ENCODE measurements at regions not wholly inside any gene's neighbourhood (a gene's known extent, or its start where the extent isn't known, plus 50 kb on each side); places are given as distances from the start of the nearest gene placed in this dataset.

GRCh38 chr2:34307636-34308035 lies 708.5 kb upstream of the FAM98A start:
- intact Hi-C loops (cut with DNase I): no loop called here
- Histone ChIP-seq H3K9me3 (ENCODE audit: control insufficient read depth, low read length) (no peaks in the 10 kb centered on the region), H3K36me3 (ENCODE audit: control insufficient read depth in 1 of 2, insufficient read depth in 2 of 2, low read length in 1 of 2) (no peaks in the 10 kb centered on the region), H3K4me1 (ENCODE audit: control insufficient read depth in 1 of 2, insufficient read depth in 2 of 2, low read length in 2 of 2) (no peaks in the 10 kb centered on the region), H3K4me3 (ENCODE audit: low read length in 2 of 2) (no peak overlapping the region), H3K27ac (ENCODE audit: low read depth in 1 of 2, low read length in 2 of 2) (no peak overlapping the region), H3K27me3 (ENCODE audit: control insufficient read depth in 1 of 2, insufficient read depth in 2 of 2, low read length in 1 of 2) (no peaks in the 10 kb centered on the region)
- WGBS, 2 donors: 77 to 82% methylated on average over 4 of the region's 4 CpGs
- DNase-seq: no peak
- ATAC-seq (ENCODE audit: low FRiP score): no peak

- ATAC-seq (ENCODE audit: low FRiP score) (no peak), DNase-seq (no peak)
- Histone ChIP-seq H3K27me3 (ENCODE audit: control insufficient read depth in 1 of 2, insufficient read depth in 2 of 2, low read length in 1 of 2) (no peaks in the 10 kb centered on the region), H3K27ac (ENCODE audit: low read depth in 1 of 2, low read length in 2 of 2) (no peak overlapping the region), H3K4me3 (ENCODE audit: low read length in 2 of 2) (no peak overlapping the region), H3K36me3 (ENCODE audit: control insufficient read depth in 1 of 2, insufficient read depth in 2 of 2, low read length in 1 of 2) (no peaks in the 10 kb centered on the region), H3K9me3 (ENCODE audit: control insufficient read depth, low read length) (no peaks in the 10 kb centered on the region), H3K4me1 (ENCODE audit: control insufficient read depth in 1 of 2, insufficient read depth in 2 of 2, low read length in 2 of 2) (no peaks in the 10 kb centered on the region)
- intact Hi-C loops (cut with DNase I): no loop called here
These were observed 707.6 kb upstream of the FAM98A start for GRCh38 chr2:34306745-34307144.

GRCh38 chr2:34305587-34305986 lies 706.5 kb upstream of the FAM98A start:
- Histone ChIP-seq H3K27ac (ENCODE audit: low read depth in 1 of 2, low read length in 2 of 2) (no peak overlapping the region), H3K4me1 (ENCODE audit: control insufficient read depth in 1 of 2, insufficient read depth in 2 of 2, low read length in 2 of 2) (no peaks in the 10 kb centered on the region), H3K36me3 (ENCODE audit: control insufficient read depth in 1 of 2, insufficient read depth in 2 of 2, low read length in 1 of 2) (no peaks in the 10 kb centered on the region), H3K9me3 (ENCODE audit: control insufficient read depth, low read length) (no peaks in the 10 kb centered on the region), H3K4me3 (ENCODE audit: low read length in 2 of 2) (no peak overlapping the region), H3K27me3 (ENCODE audit: control insufficient read depth in 1 of 2, insufficient read depth in 2 of 2, low read length in 1 of 2) (no peaks in the 10 kb centered on the region)
- ATAC-seq (ENCODE audit: low FRiP score) (no peak), DNase-seq (no peak)
- 54% methylated on average over 3 of the region's 3 CpGs for WGBS, 2 donors
- intact Hi-C loops (cut with DNase I): no loop called here

GRCh38 chr2:34294961-34295360 lies 695.9 kb upstream of the FAM98A start:
- intact Hi-C loops (cut with DNase I): no loop called here

GRCh38 chr2:34291076-34291475 lies 692.0 kb upstream of the FAM98A start:
- H3K36me3 ChIP-seq (ENCODE audit: control insufficient read depth in 1 of 2, insufficient read depth in 2 of 2, low read length in 1 of 2): no peaks in the 10 kb centered on the region
- no peaks in the 10 kb centered on the region for H3K9me3 ChIP-seq (ENCODE audit: control insufficient read depth, low read length)
- intact Hi-C loops (cut with DNase I): no loop called here
- H3K27me3 ChIP-seq (ENCODE audit: control insufficient read depth in 1 of 2, insufficient read depth in 2 of 2, low read length in 1 of 2): no peaks in the 10 kb centered on the region
- DNase-seq: no peak
- WGBS, 2 donors: 29 to 54% methylated on average over 1 of the region's 1 CpG
- no peaks in the 10 kb centered on the region for H3K4me1 ChIP-seq (ENCODE audit: control insufficient read depth in 1 of 2, insufficient read depth in 2 of 2, low read length in 2 of 2)
- ATAC-seq (ENCODE audit: low FRiP score): no peak
- no peak overlapping the region for H3K4me3 ChIP-seq (ENCODE audit: low read length in 2 of 2)
- no peak overlapping the region for H3K27ac ChIP-seq (ENCODE audit: low read depth in 1 of 2, low read length in 2 of 2)

More at GRCh38 chr2:34294961-34295360, 695.9 kb upstream of the FAM98A start:
- Histone ChIP-seq H3K4me3 (ENCODE audit: low read length in 2 of 2) (no peak overlapping the region), H3K36me3 (ENCODE audit: control insufficient read depth in 1 of 2, insufficient read depth in 2 of 2, low read length in 1 of 2) (no peaks in the 10 kb centered on the region), H3K27ac (ENCODE audit: low read depth in 1 of 2, low read length in 2 of 2) (no peak overlapping the region), H3K27me3 (ENCODE audit: control insufficient read depth in 1 of 2, insufficient read depth in 2 of 2, low read length in 1 of 2) (no peaks in the 10 kb centered on the region), H3K4me1 (ENCODE audit: control insufficient read depth in 1 of 2, insufficient read depth in 2 of 2, low read length in 2 of 2) (no peaks in the 10 kb centered on the region), H3K9me3 (ENCODE audit: control insufficient read depth, low read length) (no peaks in the 10 kb centered on the region)
- ATAC-seq (ENCODE audit: low FRiP score) (no peak), DNase-seq (no peak)
- 86 to 89% methylated on average over 4 of the region's 4 CpGs for WGBS, 2 donors

GRCh38 chr2:34288016-34288415 lies 688.9 kb upstream of the FAM98A start:
- Histone ChIP-seq H3K4me1 (ENCODE audit: control insufficient read depth in 1 of 2, insufficient read depth in 2 of 2, low read length in 2 of 2) (no peaks in the 10 kb centered on the region), H3K4me3 (ENCODE audit: low read length in 2 of 2) (no peak overlapping the region), H3K27ac (ENCODE audit: low read depth in 1 of 2, low read length in 2 of 2) (no peak overlapping the region), H3K9me3 (ENCODE audit: control insufficient read depth, low read length) (no peaks in the 10 kb centered on the region), H3K27me3 (ENCODE audit: control insufficient read depth in 1 of 2, insufficient read depth in 2 of 2, low read length in 1 of 2) (peaks cover 0 to 1% of the 10 kb centered on the region in 2 donors), H3K36me3 (ENCODE audit: control insufficient read depth in 1 of 2, insufficient read depth in 2 of 2, low read length in 1 of 2) (no peaks in the 10 kb centered on the region)
- ATAC-seq (ENCODE audit: low FRiP score) (no peak), DNase-seq (no peak)
- intact Hi-C loops (cut with DNase I): no loop called here

- intact Hi-C loops (cut with DNase I): no loop called here
- ATAC-seq (ENCODE audit: low FRiP score) (no peak), DNase-seq (no peak)
- no peaks in the 10 kb centered on the region for H3K4me1 ChIP-seq (ENCODE audit: control insufficient read depth in 1 of 2, insufficient read depth in 2 of 2, low read length in 2 of 2)
- H3K27ac ChIP-seq (ENCODE audit: low read depth in 1 of 2, low read length in 2 of 2): no peak overlapping the region
- peaks cover 1% of the 10 kb centered on the region for H3K9me3 ChIP-seq (ENCODE audit: control insufficient read depth, low read length)
- H3K27me3 ChIP-seq (ENCODE audit: control insufficient read depth in 1 of 2, insufficient read depth in 2 of 2, low read length in 1 of 2): peaks cover 0 to 1% of the 10 kb centered on the region in 2 donors
- H3K36me3 ChIP-seq (ENCODE audit: control insufficient read depth in 1 of 2, insufficient read depth in 2 of 2, low read length in 1 of 2): no peaks in the 10 kb centered on the region
- 88% methylated on average over 1 of the region's 1 CpG for WGBS, 2 donors
- no peak overlapping the region for H3K4me3 ChIP-seq (ENCODE audit: low read length in 2 of 2)
These were observed 681.5 kb upstream of the FAM98A start for GRCh38 chr2:34280606-34281005.

GRCh38 chr2:34266908-34267697 lies 668.0 kb upstream of the FAM98A start:
- Histone ChIP-seq H3K4me3 (ENCODE audit: low read length in 2 of 2) (no peak overlapping the region), H3K27me3 (ENCODE audit: control insufficient read depth in 1 of 2, insufficient read depth in 2 of 2, low read length in 1 of 2) (no peaks in the 10 kb centered on the region), H3K9me3 (ENCODE audit: control insufficient read depth, low read length) (no peaks in the 10 kb centered on the region), H3K4me1 (ENCODE audit: control insufficient read depth in 1 of 2, insufficient read depth in 2 of 2, low read length in 2 of 2) (no peaks in the 10 kb centered on the region), H3K36me3 (ENCODE audit: control insufficient read depth in 1 of 2, insufficient read depth in 2 of 2, low read length in 1 of 2) (no peaks in the 10 kb centered on the region), H3K27ac (ENCODE audit: low read depth in 1 of 2, low read length in 2 of 2) (no peak overlapping the region)
- intact Hi-C loops (cut with DNase I): no loop called here
- WGBS, 2 donors: 87 to 88% methylated on average over 9 of the region's 9 CpGs
- DNase-seq (no peak), ATAC-seq (ENCODE audit: low FRiP score) (no peak)

GRCh38 chr2:34261701-34262100 lies 662.6 kb upstream of the FAM98A start:
- 85 to 87% methylated on average over 6 of the region's 6 CpGs for WGBS, 2 donors
- Histone ChIP-seq H3K27ac (ENCODE audit: low read depth in 1 of 2, low read length in 2 of 2) (no peak overlapping the region), H3K4me1 (ENCODE audit: control insufficient read depth in 1 of 2, insufficient read depth in 2 of 2, low read length in 2 of 2) (no peaks in the 10 kb centered on the region), H3K4me3 (ENCODE audit: low read length in 2 of 2) (no peak overlapping the region), H3K9me3 (ENCODE audit: control insufficient read depth, low read length) (no peaks in the 10 kb centered on the region), H3K27me3 (ENCODE audit: control insufficient read depth in 1 of 2, insufficient read depth in 2 of 2, low read length in 1 of 2) (no peaks in the 10 kb centered on the region), H3K36me3 (ENCODE audit: control insufficient read depth in 1 of 2, insufficient read depth in 2 of 2, low read length in 1 of 2) (no peaks in the 10 kb centered on the region)
- intact Hi-C loops (cut with DNase I): no loop called here
- ATAC-seq (ENCODE audit: low FRiP score) (no peak), DNase-seq (no peak)

Measured in aorta (tissue), 5 donors.